Panc1 (cell line): ENCODE measurements at regions not wholly inside any gene's neighbourhood (a gene's known extent, or its start where the extent isn't known, plus 50 kb on each side); places are given as distances from the start of the nearest gene placed in this dataset.

Source experiments
- ATAC-seq: fragments of 200-7000 bp; cut with Tn5 transposase; 2 replicates; pipeline ENCODE4 v1.9.1; 2020; ENCODE audit warnings: mild to moderate bottlenecking, moderate library complexity
- BruUV-seq: library from RNA; stranded (reverse); fragments of 400-500 nt; replicated peaks from 2 replicates; lab custom pipeline; 2021; lab: Mats Ljungman, UMichigan
- CTCF ChIA-PET: fragments of 300-600 bp; sonication (Branson Sonifier 250); formaldehyde crosslinking; loops from one replicate; lab custom pipeline; 2022; ENCODE audit warnings: antibody characterized with exemption; lab: Charles Lee
- POLR2A ChIA-PET: fragments of 300-600 bp; sonication (Branson Sonifier 250); formaldehyde crosslinking; loops from one replicate; lab custom pipeline; 2022; ENCODE audit warnings: antibody characterized with exemption; lab: Charles Lee
- DNase-seq: peaks from one replicate; pipeline ENCODE4 v3.0.0-alpha.2; 2010; ENCODE audit warnings: low read depth, low spot score
- H3K27ac ChIP-seq: 2 replicates; pipeline ENCODE4 v1.5.1; 2011; ENCODE audit warnings: mild to moderate bottlenecking, low read length, inconsistent platforms
- H3K27me3 ChIP-seq: fragments of 200-500 bp; sonication (Bioruptor generic); 2 replicates; pipeline ENCODE4 v1.6.0; 2014; ENCODE audit warnings: low read length, inconsistent platforms; ENCODE audit not compliant: control insufficient read depth, insufficient read depth
- H3K36me3 ChIP-seq: fragments of 200-500 bp; sonication (Bioruptor generic); 2 replicates; pipeline ENCODE4 v1.5.1; 2014; ENCODE audit warnings: inconsistent platforms, mild to moderate bottlenecking, low read length, moderate library complexity; ENCODE audit not compliant: control insufficient read depth, insufficient read depth
- H3K4me1 ChIP-seq: 2 replicates; pipeline ENCODE4 v1.5.1; 2011; ENCODE audit warnings: inconsistent platforms, mild to moderate bottlenecking, low read length, moderate library complexity; ENCODE audit not compliant: control insufficient read depth, insufficient read depth
- H3K4me3 ChIP-seq, 2 experiments: 2 replicates each; pipeline ENCODE4 v1.5.1; 2011 to 2012; ENCODE audit warnings: low read depth in 2 of 2, low read length in 2 of 2, mild to moderate bottlenecking in 2 of 2, inconsistent platforms in 1 of 2, moderate library complexity in 1 of 2
- H3K9me3 ChIP-seq: fragments of 200-500 bp; sonication (Bioruptor generic); 2 replicates; pipeline ENCODE4 v1.5.1; 2014; ENCODE audit warnings: low read depth, mild to moderate bottlenecking, inconsistent platforms, low read length, moderate library complexity; ENCODE audit not compliant: control insufficient read depth, insufficient read depth
- CTCF ChIP-seq: fragments of 450-650 bp; IDR thresholded peaks from 2 replicates; pipeline ENCODE4 v1.5.1; 2017; ENCODE audit warnings: mild to moderate bottlenecking
- POLR2AphosphoS5 ChIP-seq: IDR thresholded peaks from 2 replicates; pipeline ENCODE4 v1.6.1; 2012; ENCODE audit warnings: mild to moderate bottlenecking, low read depth, low read length, moderate library complexity
- REST ChIP-seq, 2 experiments: IDR thresholded peaks; 2 replicates each; pipeline ENCODE4 v1.6.1; 2011 to 2012; ENCODE audit warnings: low read depth in 2 of 2, control low read depth in 1 of 2, low read length in 1 of 2, mild to moderate bottlenecking in 1 of 2, moderate library complexity in 1 of 2; ENCODE audit not compliant: insufficient read depth in 1 of 2
- SIN3A ChIP-seq: IDR thresholded peaks from 2 replicates; pipeline ENCODE4 v1.6.1; 2012; ENCODE audit warnings: low read depth, mild to moderate bottlenecking, low read length, moderate library complexity, borderline replicate concordance; ENCODE audit not compliant: insufficient read depth
- TCF7L2 ChIP-seq: IDR thresholded peaks from 2 replicates; pipeline ENCODE4 v1.6.1; 2011; ENCODE audit warnings: mild to moderate bottlenecking, low read depth, low read length, inconsistent platforms
- in situ Hi-C: cut with HindIII; loops from 2 replicates; pipeline ENCODE4 v1.10.0; 2016; ENCODE audit warnings: low sequenced_read_pairs, low pct_unique_long_range_greater_than_20kb
- intact Hi-C: fragments of 100-400 bp; cut with micrococcal nuclease; formaldehyde crosslinking; loops from one replicate; pipeline ENCODE4 v1.10.0; 2022; ENCODE audit not compliant: unreplicated experiment

DNA sequence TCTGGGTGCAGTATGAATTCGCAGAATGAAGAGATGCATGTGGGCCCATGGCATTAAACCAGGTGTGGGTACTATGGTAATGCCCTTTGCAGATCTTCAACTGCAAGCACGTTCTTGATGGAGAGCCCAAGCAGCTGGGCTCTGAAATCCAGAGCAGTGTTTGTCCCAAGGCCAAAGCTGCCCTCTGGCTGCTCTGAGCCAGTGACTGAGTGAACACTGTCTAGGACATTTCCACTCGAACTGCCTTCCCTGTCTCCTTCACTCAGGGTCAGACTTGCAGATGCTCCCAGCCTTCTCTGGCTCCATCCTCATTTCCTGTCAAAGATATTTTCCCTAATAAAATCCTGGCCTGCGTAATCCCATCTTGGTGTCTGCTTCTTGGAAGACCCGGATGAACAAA is 80.2 kb upstream of the GJB6 start:
- POLR2A ChIA-PET: no interaction called here

GRCh38 chr13:20311596-20311995 is 79.5 kb upstream of the GJB6 start:
- H3K27me3 ChIP-seq: no peaks in the 10 kb centered on the region
- no peak overlapping the region for H3K27ac ChIP-seq
- no peaks in the 10 kb centered on the region for H3K36me3 ChIP-seq
- no peak for DNase-seq
- no peak overlapping the region for H3K4me3 ChIP-seq
- H3K4me1 ChIP-seq: no peaks in the 10 kb centered on the region
- in situ Hi-C loops: no loop called here
- intact Hi-C loops: no loop called here
- ChIA-PET CTCF (no interaction called here), POLR2A (no interaction called here)
- no TSS peak for BruUV-seq
- TF ChIP-seq SIN3A (no peak), REST (IDR thresholded peaks at IDR 0.05; ENCODE audit: insufficient read depth in 1 of 2, low read depth in 2 of 2, low read length in 1 of 2) (no peak), CTCF (no peak), POLR2AphosphoS5 (no peak), TCF7L2 (no peak)
- no peaks in the 10 kb centered on the region; the same call in 1 of the 2 replicates for H3K9me3 ChIP-seq
- no peak for ATAC-seq

More for the DNA sequence above, 80.2 kb upstream of the GJB6 start:
- DNase-seq (no peak), ATAC-seq (no peak)
- Histone ChIP-seq H3K27ac (no peak overlapping the region), H3K4me1 (no peaks in the 10 kb centered on the region), H3K4me3 (no peak overlapping the region), H3K36me3 (no peaks in the 10 kb centered on the region), H3K9me3 (no peaks in the 10 kb centered on the region; the same call in 1 of the 2 replicates), H3K27me3 (no peaks in the 10 kb centered on the region)
- in situ Hi-C loops: no loop called here
- no peak for TF ChIP-seq TCF7L2
- no peak for TF ChIP-seq CTCF
- no peak for TF ChIP-seq POLR2AphosphoS5
- no peak for TF ChIP-seq SIN3A
- TF ChIP-seq REST (IDR thresholded peaks at IDR 0.05; ENCODE audit: insufficient read depth in 1 of 2, low read depth in 2 of 2, low read length in 1 of 2): no peak
- CTCF ChIA-PET: no interaction called here
- intact Hi-C loops: no loop called here
- no TSS peak for BruUV-seq
